Frontal cortex (tissue), 3 donors: ENCODE measurements at regions not wholly inside any gene's neighbourhood (a gene's known extent, or its start where the extent isn't known, plus 50 kb on each side); places are given as distances from the start of the nearest gene placed in this dataset.
A peak's percentile ranks its signal among the peaks of the same experiment; 100 is the strongest.

Source experiments
- DNase-seq, 2 donors: peaks; one replicate each; pipeline ENCODE4 v3.0.0; 2012; ENCODE audit warnings: low spot score in 2 of 2
- FAIRE-seq: peaks from 2 replicates; lab custom pipeline; 2012; peaks lifted over from hg19 to GRCh38; lab: Jason Lieb, UNC
- donor health status: control.
- donor health status: control.
- donor health status: control.

GRCh38 chr7:37504801-37505200 lies 56.1 kb upstream of the ELMO1 start:
- DNase-seq (no peak), FAIRE-seq (no peak)

- FAIRE-seq (no peak), DNase-seq (no peak)
Measured at GRCh38 chr7:37505750-37506353, 57.2 kb upstream of the ELMO1 start.

- DNase-seq: no peak
- no peak for FAIRE-seq
Measured at GRCh38 chr7:37508118-37508517, 59.5 kb upstream of the ELMO1 start.

GRCh38 chr7:37510043-37510634 lies 61.5 kb upstream of the ELMO1 start:
- DNase-seq: no peak
- peak; percentile 52 for FAIRE-seq

GRCh38 chr7:37511915-37512314 lies 63.3 kb upstream of the ELMO1 start:
- FAIRE-seq (no peak), DNase-seq (no peak)

GRCh38 chr7:37514497-37514896 lies 65.8 kb upstream of the ELMO1 start:
- no peak for DNase-seq
- FAIRE-seq: no peak

- DNase-seq (no peak), FAIRE-seq (no peak)
Measured at GRCh38 chr7:37516664-37517063, 68.0 kb upstream of the ELMO1 start.

GRCh38 chr7:37518266-37518665 lies 69.6 kb upstream of the ELMO1 start:
- DNase-seq: no peak
- no peak for FAIRE-seq

- DNase-seq (no peak), FAIRE-seq (no peak)
Measured at GRCh38 chr7:37524056-37524455, 75.4 kb upstream of the ELMO1 start.

GRCh38 chr7:37524797-37525196 lies 76.1 kb upstream of the ELMO1 start:
- DNase-seq (no peak), FAIRE-seq (no peak)

GRCh38 chr7:37526623-37527022 lies 78.0 kb upstream of the ELMO1 start:
- FAIRE-seq: no peak
- DNase-seq: no peak

- FAIRE-seq (no peak), DNase-seq (no peak)
Measured at GRCh38 chr7:37527109-37527508, 78.4 kb upstream of the ELMO1 start.

- DNase-seq: no peak
Measured at GRCh38 chr7:37531225-37531624, 82.6 kb upstream of the ELMO1 start.

GRCh38 chr7:37532636-37533035 lies 84.0 kb upstream of the ELMO1 start:
- FAIRE-seq (no peak), DNase-seq (no peak)

More at GRCh38 chr7:37531225-37531624, 82.6 kb upstream of the ELMO1 start:
- FAIRE-seq: no peak

GRCh38 chr7:37534893-37535610 lies 86.4 kb upstream of the ELMO1 start:
- FAIRE-seq (no peak), DNase-seq (no peak)

- FAIRE-seq (no peak), DNase-seq (no peak)
Measured at GRCh38 chr7:37535841-37536240, 87.2 kb upstream of the ELMO1 start.

GRCh38 chr7:37536706-37537105 lies 88.0 kb upstream of the ELMO1 start:
- DNase-seq (no peak), FAIRE-seq (no peak)

GRCh38 chr7:37537439-37537838 lies 88.8 kb upstream of the ELMO1 start:
- no peak for DNase-seq
- no peak for FAIRE-seq

- no peak for FAIRE-seq
- no peak for DNase-seq
Measured at GRCh38 chr7:37538945-37539344, 90.3 kb upstream of the ELMO1 start.

GRCh38 chr7:37540917-37541316 lies 92.3 kb upstream of the ELMO1 start:
- no peak for DNase-seq

GRCh38 chr7:37541810-37542443 lies 93.3 kb upstream of the ELMO1 start:
- FAIRE-seq: no peak
- DNase-seq: no peak

More at GRCh38 chr7:37540917-37541316, 92.3 kb upstream of the ELMO1 start:
- FAIRE-seq: no peak
